NAMALWA (cell line): ENCODE measurements at regions not wholly inside any gene's neighbourhood (a gene's known extent, or its start where the extent isn't known, plus 50 kb on each side); places are given as distances from the start of the nearest gene placed in this dataset.

Experiments used
- DNase-seq: peaks from one replicate; pipeline ENCODE4 v3.0.0-alpha.2; 2015; ENCODE audit warnings: low spot score

- no peak for DNase-seq
Observed at GRCh38 chr4:43345323-43345925, 452.9 kb downstream of the GRXCR1 start.

DNA sequence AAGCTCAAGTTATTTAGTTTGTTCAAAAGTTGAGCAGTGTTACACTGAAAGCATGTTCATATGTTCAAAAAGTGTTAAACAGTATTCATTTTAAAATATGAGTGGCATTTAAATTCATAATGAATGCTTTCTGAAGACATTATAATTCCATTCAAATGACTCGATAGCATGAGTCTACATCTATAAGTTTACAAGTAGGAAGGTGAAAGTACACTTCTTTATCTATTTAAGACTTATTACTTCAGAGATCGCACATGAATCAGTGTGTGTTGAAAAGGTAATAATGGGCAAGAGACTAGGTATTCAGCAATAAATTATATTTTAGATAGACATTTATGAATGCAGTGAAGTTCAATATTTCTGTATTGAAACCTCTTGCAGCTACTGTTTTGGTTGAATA, 456.1 kb downstream of the GRXCR1 start:
- DNase-seq, result no peak

DNA sequence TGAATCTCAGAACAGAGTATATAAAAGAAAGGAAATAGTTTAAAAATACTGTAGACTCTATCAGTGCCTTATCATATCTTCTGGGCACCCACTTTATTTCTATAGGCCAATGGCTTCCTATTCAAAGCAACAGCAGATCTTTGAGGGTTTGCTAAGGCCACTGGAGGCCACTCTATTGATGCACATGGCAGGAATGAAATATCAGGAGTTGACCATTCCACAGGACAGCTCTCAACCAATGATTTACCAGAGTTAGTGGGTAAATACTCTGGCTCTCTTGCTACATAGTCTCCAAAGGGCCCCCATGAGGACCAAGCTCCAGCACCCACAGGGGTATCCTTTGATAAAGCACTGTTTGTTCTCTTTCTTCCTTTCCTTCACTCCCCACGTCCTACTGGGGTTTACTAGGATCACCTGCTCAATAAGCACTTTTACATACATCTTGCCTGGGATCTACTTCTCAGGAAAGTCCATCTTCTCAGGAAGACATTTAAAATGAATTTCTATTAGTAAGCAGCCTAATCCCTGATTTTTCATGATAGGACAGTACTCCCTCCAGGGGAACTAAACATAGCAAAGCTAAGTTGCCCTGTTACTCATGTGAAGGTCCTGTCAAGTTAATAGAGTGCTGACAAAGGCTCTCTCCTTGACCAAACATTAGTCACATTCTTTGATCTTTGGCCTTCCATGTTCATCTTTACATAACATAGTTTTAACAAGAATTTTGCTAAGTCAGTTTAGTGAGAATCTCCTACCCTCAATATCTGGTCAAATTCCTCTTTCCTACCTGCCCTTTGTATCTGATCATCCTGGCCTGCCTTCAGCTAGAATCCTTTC, 459.7 kb downstream of the GRXCR1 start:
- DNase-seq, result no peak

- no peak for DNase-seq
Observed at GRCh38 chr4:43352859-43353258, 460.3 kb downstream of the GRXCR1 start.

- DNase-seq, result no peak
Observed at GRCh38 chr4:43353552-43353951, 461.0 kb downstream of the GRXCR1 start.

DNA sequence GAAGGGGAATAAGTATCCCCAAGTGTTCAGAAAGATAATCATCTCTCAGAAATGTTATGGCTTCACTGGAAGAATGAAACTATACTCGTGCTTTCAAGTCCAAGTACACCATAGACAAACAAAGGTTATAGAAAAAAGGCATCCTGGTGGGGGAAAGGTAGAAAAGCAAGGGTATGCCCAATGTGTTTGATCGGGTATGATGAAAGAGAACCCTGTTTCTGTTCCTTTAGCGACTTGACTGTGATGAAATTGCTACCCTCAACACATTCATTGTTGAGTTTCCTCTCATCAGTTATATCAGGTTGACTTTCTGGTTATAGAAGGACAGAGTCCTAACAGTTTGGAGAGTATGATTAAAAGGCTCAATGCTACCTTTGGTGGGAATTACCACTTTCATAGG, 464.3 kb downstream of the GRXCR1 start:
- no peak for DNase-seq

- no peak for DNase-seq
Observed at GRCh38 chr4:43357252-43357974, 464.9 kb downstream of the GRXCR1 start.

- DNase-seq, result no peak
Observed at GRCh38 chr4:43360296-43360695, 467.8 kb downstream of the GRXCR1 start.

GRCh38 chr4:43362875-43363636, 470.5 kb downstream of the GRXCR1 start:
- DNase-seq, result no peak

- DNase-seq, result no peak
Observed at GRCh38 chr4:43369036-43369594, 476.6 kb downstream of the GRXCR1 start.

DNA sequence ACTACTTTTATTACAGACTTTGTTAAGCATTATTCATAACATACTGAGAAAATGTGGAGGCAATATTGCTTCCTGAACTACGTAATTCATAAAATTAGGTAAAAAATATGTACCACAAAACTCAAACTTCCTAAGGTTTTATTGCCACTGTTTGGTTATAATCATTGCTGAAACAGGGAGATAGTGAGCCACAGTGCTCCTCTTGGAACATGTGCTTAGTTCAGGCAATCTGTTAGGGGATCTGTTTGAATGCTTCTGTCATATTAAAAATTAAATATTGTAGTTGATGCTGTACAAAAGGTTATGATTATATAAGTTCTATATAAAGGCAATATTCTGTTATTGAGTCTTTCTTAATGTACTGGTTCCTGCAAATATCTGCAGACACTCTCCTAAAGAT, 480.7 kb downstream of the GRXCR1 start:
- DNase-seq, result no peak

DNA sequence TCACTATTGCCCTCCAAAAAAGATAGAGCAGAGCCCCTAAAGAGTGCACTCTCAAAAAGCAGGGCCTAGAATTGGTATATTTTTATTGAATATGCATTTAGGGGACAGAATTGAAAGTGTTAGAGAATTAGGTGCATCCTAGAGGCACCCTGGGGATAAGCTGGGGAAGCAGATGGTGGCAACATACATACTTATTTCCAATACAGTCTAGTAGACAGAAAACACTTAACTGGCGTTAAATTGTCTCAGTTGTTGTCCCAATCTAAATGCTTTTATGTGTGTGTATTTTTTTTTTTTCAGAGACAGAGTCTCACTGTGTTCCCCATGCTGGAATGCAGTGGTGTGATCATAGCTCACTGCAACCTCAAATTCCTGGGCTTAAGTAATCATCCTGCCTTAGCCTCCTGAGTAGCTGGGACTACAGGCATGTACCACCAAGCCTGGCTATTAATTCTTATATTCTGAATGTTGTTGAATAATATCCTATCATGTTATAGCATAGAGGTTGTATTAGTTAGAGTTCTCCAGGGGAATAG, 481.8 kb downstream of the GRXCR1 start:
- DNase-seq, result no peak

DNA sequence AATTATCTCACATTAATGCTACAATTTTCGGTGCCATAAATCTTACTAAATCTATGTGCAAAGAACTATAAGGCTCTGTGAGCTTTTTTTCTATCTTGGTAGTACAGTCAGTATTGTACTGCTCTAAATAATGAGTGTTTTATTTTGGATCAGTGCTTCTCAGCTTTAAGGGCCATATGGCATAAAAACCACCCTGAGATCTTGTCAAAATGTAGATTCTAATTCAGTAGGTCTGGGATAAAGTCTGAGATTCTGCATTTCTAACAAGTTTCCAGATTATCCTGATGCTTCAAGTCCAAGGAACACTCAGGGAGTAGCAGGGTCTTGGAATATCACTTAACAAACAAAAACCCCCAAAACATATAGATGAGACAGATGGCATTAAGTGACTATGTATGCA, 486.5 kb downstream of the GRXCR1 start:
- no peak for DNase-seq

- DNase-seq, result no peak
Observed at GRCh38 chr4:43380093-43380492, 487.6 kb downstream of the GRXCR1 start.

DNA sequence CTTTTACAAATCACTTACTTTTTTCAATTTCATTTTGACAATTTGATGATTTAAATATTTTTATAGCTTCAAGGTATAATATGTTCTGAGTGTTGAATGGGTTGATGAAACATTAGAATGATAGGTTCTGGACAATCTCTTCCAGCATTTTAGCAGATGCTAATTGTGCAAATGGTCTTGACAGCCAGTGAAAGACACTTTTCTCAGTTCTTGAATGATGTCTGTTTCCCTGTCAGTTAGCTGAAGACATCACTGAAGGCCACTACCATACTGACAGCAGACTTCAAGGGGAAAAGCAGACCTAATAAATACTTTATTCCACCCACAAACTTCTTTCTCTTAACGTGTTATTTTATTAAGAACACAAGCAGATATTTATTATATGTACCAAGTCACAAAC, 498.6 kb downstream of the GRXCR1 start:
- no peak for DNase-seq

DNA sequence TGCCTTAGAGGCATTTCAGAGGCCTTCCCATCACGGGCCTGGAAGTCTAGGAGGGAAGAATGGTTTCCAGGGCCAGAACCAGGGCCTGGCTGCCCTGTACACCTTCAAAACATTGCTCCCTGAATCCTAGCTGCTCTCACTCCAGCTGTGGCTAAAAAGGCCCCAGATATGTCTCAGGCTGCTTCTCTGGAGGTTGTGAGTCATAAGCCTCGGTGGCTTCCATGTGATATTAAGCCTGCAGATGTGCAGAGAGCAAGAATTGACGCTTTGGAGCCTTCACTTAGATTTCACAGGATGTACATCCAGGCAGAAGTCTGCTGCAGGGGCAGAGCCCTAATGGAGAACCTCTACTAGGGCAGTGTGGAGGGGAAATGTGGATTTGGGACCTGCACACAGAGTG, 502.5 kb downstream of the GRXCR1 start:
- DNase-seq, result no peak

DNA sequence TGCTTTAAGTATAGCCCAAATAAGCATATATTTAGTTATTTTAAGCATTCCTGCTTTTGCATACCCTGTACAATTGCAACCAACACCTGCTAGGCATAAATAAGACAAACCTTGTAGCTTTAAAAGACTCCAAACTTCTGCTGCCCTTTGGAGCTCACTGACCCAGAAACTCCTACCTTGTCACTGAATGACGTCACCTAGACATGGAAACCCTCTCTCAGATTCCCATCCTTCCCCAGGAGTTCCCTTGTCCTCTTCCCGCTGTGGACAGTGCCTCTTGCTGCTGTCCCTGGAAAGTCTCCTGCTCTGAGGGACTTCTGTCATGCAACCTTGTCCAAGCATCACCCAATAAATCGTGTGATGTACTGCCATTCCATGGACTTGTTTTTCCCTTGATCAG, 507.2 kb downstream of the GRXCR1 start:
- no peak for DNase-seq

DNA sequence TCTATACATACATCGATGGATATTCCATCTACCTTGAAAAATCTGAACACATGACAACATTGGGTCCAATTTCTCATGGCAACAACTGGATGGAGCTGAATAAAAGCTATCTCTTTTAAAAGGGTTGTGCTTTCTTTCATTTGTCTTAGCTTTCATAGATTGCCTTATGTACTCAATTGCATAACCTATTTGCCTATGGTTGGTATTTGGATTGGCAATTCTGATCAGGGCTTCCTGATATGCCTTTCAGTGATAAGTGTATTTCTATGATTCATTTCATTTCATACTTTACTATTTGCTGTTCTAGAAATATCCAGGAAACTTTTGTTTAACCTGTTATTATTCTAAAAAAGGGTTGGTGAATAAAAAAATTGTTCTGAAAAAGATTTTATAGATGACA, 509.9 kb downstream of the GRXCR1 start:
- no peak for DNase-seq

GRCh38 chr4:43410636-43411035, 518.1 kb downstream of the GRXCR1 start:
- no peak for DNase-seq

GRCh38 chr4:43411226-43411625, 518.7 kb downstream of the GRXCR1 start:
- no peak for DNase-seq

DNA sequence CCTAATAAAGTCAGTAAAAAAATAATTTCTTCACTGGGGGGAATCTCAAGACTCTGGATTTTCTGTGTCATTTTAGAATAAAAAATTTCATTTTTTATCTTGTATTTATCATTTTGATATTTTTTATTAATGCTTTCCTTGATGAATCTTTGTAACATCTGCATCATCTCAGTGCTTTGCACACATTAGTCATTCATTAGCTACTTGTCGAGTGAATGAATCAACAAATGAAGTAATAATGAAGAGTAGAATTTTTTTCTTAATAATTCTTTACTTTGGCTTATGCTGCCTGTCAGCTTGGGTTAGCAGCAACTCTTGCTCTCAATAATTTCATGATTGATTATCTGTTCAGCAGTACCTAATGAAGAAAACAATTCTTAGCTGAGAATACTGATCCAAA, 530.8 kb downstream of the GRXCR1 start:
- DNase-seq, result no peak

DNA sequence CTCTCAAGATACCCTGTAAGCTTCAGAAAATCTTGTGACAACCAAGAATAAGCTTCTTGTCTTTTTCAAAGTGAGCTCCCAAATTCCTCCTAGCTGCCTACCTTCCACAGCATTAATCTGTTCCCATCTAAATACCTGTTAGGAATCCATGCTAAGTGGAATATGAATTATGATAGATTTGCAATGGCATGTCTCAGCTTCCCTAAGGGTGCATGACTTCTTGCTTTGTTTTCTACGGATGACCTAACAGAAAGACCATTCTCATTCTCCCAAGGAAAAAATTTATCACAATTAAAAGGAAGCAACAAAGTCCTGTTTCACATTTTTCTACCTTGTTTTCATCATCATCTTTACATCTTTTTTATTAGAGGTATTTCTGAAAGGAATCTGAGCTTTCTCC, 532.7 kb downstream of the GRXCR1 start:
- DNase-seq, result no peak
